Transverse colon (tissue), 3 donors: ENCODE measurements at regions not wholly inside any gene's neighbourhood (a gene's known extent, or its start where the extent isn't known, plus 50 kb on each side); places are given as distances from the start of the nearest gene placed in this dataset.

Experiments
- EP300 ChIP-seq: sonication (generic); formaldehyde crosslinking; IDR thresholded peaks from one replicate; pipeline ENCODE4 v1.6.1; 2017; ENCODE audit warnings: antibody characterized with exemption, low read depth
- POLR2A ChIP-seq: fragments of 450-650 bp; IDR thresholded peaks from one replicate; pipeline ENCODE4 v1.6.1; 2016; ENCODE audit warnings: antibody characterized with exemption, mild to moderate bottlenecking, moderate library complexity
- TF ChIP-seq, protein P1 (sequence below), 5 experiments: fragments of 200-600 bp in 3 of 5; fragments of 450-650 bp in 2 of 5; sonication (generic) in 3 of 5; IDR thresholded peaks; 1 replicate in 2 of 5; 2 replicates in 3 of 5; pipeline ENCODE4 v1.5.1; 2016 to 2017; ENCODE audit warnings: antibody characterized with exemption in 5 of 5, inconsistent platforms in 3 of 5, mild to moderate bottlenecking in 2 of 5, moderate library complexity in 1 of 5

GRCh38 chr18:7338846-7339245 lies 108.0 kb downstream of the LRRC30 start:
- TF ChIP-seq, protein P1, sequence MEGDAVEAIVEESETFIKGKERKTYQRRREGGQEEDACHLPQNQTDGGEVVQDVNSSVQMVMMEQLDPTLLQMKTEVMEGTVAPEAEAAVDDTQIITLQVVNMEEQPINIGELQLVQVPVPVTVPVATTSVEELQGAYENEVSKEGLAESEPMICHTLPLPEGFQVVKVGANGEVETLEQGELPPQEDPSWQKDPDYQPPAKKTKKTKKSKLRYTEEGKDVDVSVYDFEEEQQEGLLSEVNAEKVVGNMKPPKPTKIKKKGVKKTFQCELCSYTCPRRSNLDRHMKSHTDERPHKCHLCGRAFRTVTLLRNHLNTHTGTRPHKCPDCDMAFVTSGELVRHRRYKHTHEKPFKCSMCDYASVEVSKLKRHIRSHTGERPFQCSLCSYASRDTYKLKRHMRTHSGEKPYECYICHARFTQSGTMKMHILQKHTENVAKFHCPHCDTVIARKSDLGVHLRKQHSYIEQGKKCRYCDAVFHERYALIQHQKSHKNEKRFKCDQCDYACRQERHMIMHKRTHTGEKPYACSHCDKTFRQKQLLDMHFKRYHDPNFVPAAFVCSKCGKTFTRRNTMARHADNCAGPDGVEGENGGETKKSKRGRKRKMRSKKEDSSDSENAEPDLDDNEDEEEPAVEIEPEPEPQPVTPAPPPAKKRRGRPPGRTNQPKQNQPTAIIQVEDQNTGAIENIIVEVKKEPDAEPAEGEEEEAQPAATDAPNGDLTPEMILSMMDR (IDR thresholded peaks at IDR 0.05): no peak
- TF ChIP-seq POLR2A: no peak
- TF ChIP-seq EP300: no peak
